ENCODE measurements at regions not wholly inside any gene's neighbourhood (a gene's known extent, or its start where the extent isn't known, plus 50 kb on each side); places are given as distances from the start of the nearest gene placed in this dataset.

DNA sequence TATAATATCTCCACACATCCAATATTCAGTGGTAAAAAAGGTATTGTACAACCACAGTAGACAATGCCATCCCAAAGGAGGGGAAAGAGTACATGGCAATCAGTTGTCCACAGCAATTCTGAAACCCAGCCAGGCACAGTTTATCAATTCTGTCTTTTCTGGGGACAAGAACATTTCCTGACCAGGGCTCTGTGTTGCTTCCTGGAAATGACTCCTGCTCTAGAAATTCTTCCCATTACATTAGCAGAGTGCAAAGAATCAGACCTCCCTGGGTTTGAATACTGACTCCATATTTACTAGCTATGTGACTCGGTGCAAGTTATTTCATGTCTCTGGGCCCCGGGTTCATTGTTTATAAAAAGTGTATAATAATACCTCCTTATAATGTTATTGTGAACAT, 220.4 kb upstream of the CFAP20DC start (continued):
- TF ChIP-seq, protein P1, sequence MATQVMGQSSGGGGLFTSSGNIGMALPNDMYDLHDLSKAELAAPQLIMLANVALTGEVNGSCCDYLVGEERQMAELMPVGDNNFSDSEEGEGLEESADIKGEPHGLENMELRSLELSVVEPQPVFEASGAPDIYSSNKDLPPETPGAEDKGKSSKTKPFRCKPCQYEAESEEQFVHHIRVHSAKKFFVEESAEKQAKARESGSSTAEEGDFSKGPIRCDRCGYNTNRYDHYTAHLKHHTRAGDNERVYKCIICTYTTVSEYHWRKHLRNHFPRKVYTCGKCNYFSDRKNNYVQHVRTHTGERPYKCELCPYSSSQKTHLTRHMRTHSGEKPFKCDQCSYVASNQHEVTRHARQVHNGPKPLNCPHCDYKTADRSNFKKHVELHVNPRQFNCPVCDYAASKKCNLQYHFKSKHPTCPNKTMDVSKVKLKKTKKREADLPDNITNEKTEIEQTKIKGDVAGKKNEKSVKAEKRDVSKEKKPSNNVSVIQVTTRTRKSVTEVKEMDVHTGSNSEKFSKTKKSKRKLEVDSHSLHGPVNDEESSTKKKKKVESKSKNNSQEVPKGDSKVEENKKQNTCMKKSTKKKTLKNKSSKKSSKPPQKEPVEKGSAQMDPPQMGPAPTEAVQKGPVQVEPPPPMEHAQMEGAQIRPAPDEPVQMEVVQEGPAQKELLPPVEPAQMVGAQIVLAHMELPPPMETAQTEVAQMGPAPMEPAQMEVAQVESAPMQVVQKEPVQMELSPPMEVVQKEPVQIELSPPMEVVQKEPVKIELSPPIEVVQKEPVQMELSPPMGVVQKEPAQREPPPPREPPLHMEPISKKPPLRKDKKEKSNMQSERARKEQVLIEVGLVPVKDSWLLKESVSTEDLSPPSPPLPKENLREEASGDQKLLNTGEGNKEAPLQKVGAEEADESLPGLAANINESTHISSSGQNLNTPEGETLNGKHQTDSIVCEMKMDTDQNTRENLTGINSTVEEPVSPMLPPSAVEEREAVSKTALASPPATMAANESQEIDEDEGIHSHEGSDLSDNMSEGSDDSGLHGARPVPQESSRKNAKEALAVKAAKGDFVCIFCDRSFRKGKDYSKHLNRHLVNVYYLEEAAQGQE (IDR thresholded peaks at IDR 0.05; ENCODE audit: unreplicated experiment) = no peak
- TF ChIP-seq EZH2 (IDR thresholded peaks at IDR 0.05; ENCODE audit: low read depth, unreplicated experiment) (no peak), ZNF331 (CRISPR knock-in tag; IDR thresholded peaks at IDR 0.05; ENCODE audit: low read depth) (no peak), NANOG (IDR thresholded peaks at IDR 0.05; ENCODE audit: borderline replicate concordance) (no peak), POLR2AphosphoS5 (IDR thresholded peaks at IDR 0.05; ENCODE audit: low read depth) (no peak), JUNB (IDR thresholded peaks at IDR 0.05; ENCODE audit: unreplicated experiment) (no peak), CREB1 (CRISPR knock-in tag; IDR thresholded peaks at IDR 0.05; ENCODE audit: low read depth) (no peak)
- TF ChIP-seq, protein P2, sequence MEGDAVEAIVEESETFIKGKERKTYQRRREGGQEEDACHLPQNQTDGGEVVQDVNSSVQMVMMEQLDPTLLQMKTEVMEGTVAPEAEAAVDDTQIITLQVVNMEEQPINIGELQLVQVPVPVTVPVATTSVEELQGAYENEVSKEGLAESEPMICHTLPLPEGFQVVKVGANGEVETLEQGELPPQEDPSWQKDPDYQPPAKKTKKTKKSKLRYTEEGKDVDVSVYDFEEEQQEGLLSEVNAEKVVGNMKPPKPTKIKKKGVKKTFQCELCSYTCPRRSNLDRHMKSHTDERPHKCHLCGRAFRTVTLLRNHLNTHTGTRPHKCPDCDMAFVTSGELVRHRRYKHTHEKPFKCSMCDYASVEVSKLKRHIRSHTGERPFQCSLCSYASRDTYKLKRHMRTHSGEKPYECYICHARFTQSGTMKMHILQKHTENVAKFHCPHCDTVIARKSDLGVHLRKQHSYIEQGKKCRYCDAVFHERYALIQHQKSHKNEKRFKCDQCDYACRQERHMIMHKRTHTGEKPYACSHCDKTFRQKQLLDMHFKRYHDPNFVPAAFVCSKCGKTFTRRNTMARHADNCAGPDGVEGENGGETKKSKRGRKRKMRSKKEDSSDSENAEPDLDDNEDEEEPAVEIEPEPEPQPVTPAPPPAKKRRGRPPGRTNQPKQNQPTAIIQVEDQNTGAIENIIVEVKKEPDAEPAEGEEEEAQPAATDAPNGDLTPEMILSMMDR (conservative IDR thresholded peaks at IDR 0.05; ENCODE audit: low read depth in 2 of 2) = no peak
- TF ChIP-seq, protein P3, sequence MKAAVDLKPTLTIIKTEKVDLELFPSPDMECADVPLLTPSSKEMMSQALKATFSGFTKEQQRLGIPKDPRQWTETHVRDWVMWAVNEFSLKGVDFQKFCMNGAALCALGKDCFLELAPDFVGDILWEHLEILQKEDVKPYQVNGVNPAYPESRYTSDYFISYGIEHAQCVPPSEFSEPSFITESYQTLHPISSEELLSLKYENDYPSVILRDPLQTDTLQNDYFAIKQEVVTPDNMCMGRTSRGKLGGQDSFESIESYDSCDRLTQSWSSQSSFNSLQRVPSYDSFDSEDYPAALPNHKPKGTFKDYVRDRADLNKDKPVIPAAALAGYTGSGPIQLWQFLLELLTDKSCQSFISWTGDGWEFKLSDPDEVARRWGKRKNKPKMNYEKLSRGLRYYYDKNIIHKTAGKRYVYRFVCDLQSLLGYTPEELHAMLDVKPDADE (IDR thresholded peaks at IDR 0.05) = no peak

DNA sequence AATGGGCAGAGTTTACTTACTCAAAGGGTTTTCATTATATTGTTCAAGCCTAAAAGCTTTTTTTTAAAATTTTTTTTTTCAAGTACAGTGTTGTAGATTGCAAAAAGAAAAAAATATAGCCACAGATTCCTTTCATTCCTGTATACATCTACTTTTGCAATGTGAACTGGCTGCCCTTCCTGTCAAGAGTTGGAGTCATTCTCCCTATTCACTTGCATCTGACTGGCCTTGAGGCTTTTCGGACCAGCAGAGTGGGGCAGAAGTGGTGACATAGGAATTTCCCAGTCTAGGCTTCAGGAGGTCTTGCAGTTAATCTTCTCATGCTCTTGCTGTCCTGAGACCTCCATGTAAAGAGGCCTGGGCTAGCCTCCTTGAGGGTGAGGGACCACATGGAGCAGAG, 218.3 kb upstream of the CFAP20DC start:
- no peak overlapping the region for H3K4me3 Mint-ChIP-seq
- H3K27me3 Mint-ChIP-seq (ENCODE audit: insufficient read depth, low read depth, poor library complexity) = no peaks in the 10 kb centered on the region
- Histone ChIP-seq H3K4me2 (no peak overlapping the region), H3K4me3 (no peak overlapping the region), H3K4me1 (ENCODE audit: insufficient read depth) (no peaks in the 10 kb centered on the region), H3K79me2 (replicated peaks; ENCODE audit: insufficient read depth) (no peaks in the 10 kb centered on the region), H3K9me2 (ENCODE audit: insufficient read depth) (peaks cover 5% of the 10 kb centered on the region; the same call in 1 of the 2 replicates), H3K36me3 (ENCODE audit: insufficient read depth) (no peaks in the 10 kb centered on the region; the same call in 1 of the 2 replicates), H3K27me3 (ENCODE audit: insufficient read depth) (no peaks in the 10 kb centered on the region), H3K27ac (ENCODE audit: low read depth) (no peak overlapping the region), H2AFZ (no peak overlapping the region), H3F3A (replicated peaks; ENCODE audit: low read depth) (no peaks in the 10 kb centered on the region), H4K20me1 (replicated peaks; ENCODE audit: insufficient read depth) (no peaks in the 10 kb centered on the region)
- DNase-seq (ENCODE audit: low spot score) (no peak), ATAC-seq (no peak)
- no peak overlapping the region for H3K27ac Mint-ChIP-seq
- peaks cover 7% of the 10 kb centered on the region; the same call in 2 of the 3 replicates for H3K9me3 Mint-ChIP-seq
- H3K4me1 Mint-ChIP-seq = no peaks in the 10 kb centered on the region
- H3K36me3 Mint-ChIP-seq (ENCODE audit: low read depth) = no peaks in the 10 kb centered on the region
- TF ChIP-seq, protein P4, sequence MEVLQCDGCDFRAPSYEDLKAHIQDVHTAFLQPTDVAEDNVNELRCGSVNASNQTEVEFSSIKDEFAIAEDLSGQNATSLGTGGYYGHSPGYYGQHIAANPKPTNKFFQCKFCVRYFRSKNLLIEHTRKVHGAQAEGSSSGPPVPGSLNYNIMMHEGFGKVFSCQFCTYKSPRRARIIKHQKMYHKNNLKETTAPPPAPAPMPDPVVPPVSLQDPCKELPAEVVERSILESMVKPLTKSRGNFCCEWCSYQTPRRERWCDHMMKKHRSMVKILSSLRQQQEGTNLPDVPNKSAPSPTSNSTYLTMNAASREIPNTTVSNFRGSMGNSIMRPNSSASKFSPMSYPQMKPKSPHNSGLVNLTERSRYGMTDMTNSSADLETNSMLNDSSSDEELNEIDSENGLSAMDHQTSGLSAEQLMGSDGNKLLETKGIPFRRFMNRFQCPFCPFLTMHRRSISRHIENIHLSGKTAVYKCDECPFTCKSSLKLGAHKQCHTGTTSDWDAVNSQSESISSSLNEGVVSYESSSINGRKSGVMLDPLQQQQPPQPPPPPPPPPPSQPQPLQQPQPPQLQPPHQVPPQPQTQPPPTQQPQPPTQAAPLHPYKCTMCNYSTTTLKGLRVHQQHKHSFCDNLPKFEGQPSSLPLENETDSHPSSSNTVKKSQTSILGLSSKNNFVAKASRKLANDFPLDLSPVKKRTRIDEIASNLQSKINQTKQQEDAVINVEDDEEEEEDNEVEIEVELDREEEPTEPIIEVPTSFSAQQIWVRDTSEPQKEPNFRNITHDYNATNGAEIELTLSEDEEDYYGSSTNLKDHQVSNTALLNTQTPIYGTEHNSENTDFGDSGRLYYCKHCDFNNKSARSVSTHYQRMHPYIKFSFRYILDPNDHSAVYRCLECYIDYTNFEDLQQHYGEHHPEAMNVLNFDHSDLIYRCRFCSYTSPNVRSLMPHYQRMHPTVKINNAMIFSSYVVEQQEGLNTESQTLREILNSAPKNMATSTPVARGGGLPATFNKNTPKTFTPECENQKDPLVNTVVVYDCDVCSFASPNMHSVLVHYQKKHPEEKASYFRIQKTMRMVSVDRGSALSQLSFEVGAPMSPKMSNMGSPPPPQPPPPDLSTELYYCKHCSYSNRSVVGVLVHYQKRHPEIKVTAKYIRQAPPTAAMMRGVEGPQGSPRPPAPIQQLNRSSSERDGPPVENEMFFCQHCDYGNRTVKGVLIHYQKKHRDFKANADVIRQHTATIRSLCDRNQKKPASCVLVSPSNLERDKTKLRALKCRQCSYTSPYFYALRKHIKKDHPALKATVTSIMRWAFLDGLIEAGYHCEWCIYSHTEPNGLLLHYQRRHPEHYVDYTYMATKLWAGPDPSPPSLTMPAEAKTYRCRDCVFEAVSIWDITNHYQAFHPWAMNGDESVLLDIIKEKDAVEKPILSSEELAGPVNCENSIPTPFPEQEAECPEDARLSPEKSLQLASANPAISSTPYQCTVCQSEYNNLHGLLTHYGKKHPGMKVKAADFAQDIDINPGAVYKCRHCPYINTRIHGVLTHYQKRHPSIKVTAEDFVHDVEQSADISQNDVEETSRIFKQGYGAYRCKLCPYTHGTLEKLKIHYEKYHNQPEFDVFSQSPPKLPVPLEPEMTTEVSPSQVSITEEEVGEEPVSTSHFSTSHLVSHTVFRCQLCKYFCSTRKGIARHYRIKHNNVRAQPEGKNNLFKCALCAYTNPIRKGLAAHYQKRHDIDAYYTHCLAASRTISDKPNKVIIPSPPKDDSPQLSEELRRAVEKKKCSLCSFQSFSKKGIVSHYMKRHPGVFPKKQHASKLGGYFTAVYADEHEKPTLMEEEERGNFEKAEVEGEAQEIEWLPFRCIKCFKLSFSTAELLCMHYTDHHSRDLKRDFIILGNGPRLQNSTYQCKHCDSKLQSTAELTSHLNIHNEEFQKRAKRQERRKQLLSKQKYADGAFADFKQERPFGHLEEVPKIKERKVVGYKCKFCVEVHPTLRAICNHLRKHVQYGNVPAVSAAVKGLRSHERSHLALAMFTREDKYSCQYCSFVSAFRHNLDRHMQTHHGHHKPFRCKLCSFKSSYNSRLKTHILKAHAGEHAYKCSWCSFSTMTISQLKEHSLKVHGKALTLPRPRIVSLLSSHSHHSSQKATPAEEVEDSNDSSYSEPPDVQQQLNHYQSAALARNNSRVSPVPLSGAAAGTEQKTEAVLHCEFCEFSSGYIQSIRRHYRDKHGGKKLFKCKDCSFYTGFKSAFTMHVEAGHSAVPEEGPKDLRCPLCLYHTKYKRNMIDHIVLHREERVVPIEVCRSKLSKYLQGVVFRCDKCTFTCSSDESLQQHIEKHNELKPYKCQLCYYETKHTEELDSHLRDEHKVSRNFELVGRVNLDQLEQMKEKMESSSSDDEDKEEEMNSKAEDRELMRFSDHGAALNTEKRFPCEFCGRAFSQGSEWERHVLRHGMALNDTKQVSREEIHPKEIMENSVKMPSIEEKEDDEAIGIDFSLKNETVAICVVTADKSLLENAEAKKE (CRISPR knock-in tag; IDR thresholded peaks at IDR 0.05) = no peak
- TF ChIP-seq NANOG (IDR thresholded peaks at IDR 0.05; ENCODE audit: borderline replicate concordance) (no peak), STAT1 (IDR thresholded peaks at IDR 0.05; ENCODE audit: unreplicated experiment) (no peak), POLR2AphosphoS5 (IDR thresholded peaks at IDR 0.05; ENCODE audit: low read depth) (no peak), ZNF331 (CRISPR knock-in tag; IDR thresholded peaks at IDR 0.05; ENCODE audit: low read depth) (no peak), EZH2 (IDR thresholded peaks at IDR 0.05; ENCODE audit: low read depth, unreplicated experiment) (no peak)
- TF ChIP-seq, protein P3 (IDR thresholded peaks at IDR 0.05) = no peak
